GM19468 (cell line): ENCODE measurements at regions not wholly inside any gene's neighbourhood (a gene's known extent, or its start where the extent isn't known, plus 50 kb on each side); places are given as distances from the start of the nearest gene placed in this dataset.
"Not testable (repeated sequence)": the region's sequence is repeated elsewhere in the genome, so short reads cannot be mapped to it uniquely, and the experiment has no call there.

ENCODE experiments used
- ATAC-seq: cut with Tn5 transposase; IDR thresholded peaks from one replicate; pipeline ENCODE4 v1.9.1; 2021; ENCODE audit warnings: mild to moderate bottlenecking, moderate library complexity, moderate number of reproducible peaks; ENCODE audit not compliant: unreplicated experiment; ENCODE audit errors: extremely low read depth

GRCh38 chr17:30689266-30690000, 135.1 kb downstream of the CRLF3 start:
- not testable (repeated sequence) for ATAC-seq

GRCh38 chr17:30686538-30687479, 137.7 kb downstream of the CRLF3 start:
- ATAC-seq = not testable (repeated sequence)

- ATAC-seq = not testable (repeated sequence)
These were observed 142.2 kb downstream of the CRLF3 start for GRCh38 chr17:30682280-30682679.

GRCh38 chr17:30680681-30681080, 143.8 kb downstream of the CRLF3 start:
- not testable (repeated sequence) for ATAC-seq

- ATAC-seq = no peak
These were observed 146.8 kb downstream of the CRLF3 start for GRCh38 chr17:30677550-30678249.

GRCh38 chr17:30675777-30676492, 148.6 kb downstream of the CRLF3 start:
- not testable (repeated sequence) for ATAC-seq

GRCh38 chr17:30669217-30669649, 155.3 kb downstream of the CRLF3 start:
- ATAC-seq = not testable (repeated sequence)

- not testable (repeated sequence) for ATAC-seq
These were observed 155.9 kb downstream of the CRLF3 start for GRCh38 chr17:30668360-30669181.

- not testable (repeated sequence) for ATAC-seq
These were observed 156.7 kb downstream of the CRLF3 start for GRCh38 chr17:30667657-30668359.

- not testable (repeated sequence) for ATAC-seq
These were observed 157.4 kb downstream of the CRLF3 start for GRCh38 chr17:30666838-30667656.

- ATAC-seq = not testable (repeated sequence)
These were observed 160.6 kb downstream of the CRLF3 start for GRCh38 chr17:30663727-30664455.

- ATAC-seq = not testable (repeated sequence)
These were observed 167.3 kb downstream of the CRLF3 start for GRCh38 chr17:30657148-30657547.

GRCh38 chr17:30653038-30653437, 171.5 kb downstream of the CRLF3 start:
- not testable (repeated sequence) for ATAC-seq

GRCh38 chr17:30650149-30650548, 172.9 kb downstream of the GOSR1 start:
- not testable (repeated sequence) for ATAC-seq

- ATAC-seq = not testable (repeated sequence)
These were observed 170.9 kb downstream of the GOSR1 start for GRCh38 chr17:30648015-30648620.

GRCh38 chr17:30645875-30646274, 168.7 kb downstream of the GOSR1 start:
- not testable (repeated sequence) for ATAC-seq
